CD14-positive monocyte (primary cell): ENCODE measurements at regions not wholly inside any gene's neighbourhood (a gene's known extent, or its start where the extent isn't known, plus 50 kb on each side); places are given as distances from the start of the nearest gene placed in this dataset.

Experiments used
- DNase-seq, 3 donors: peaks; one replicate each; pipeline ENCODE4 v3.0.0-alpha.2; 2011 to 2022
- H2AFZ ChIP-seq: 2 replicates; pipeline ENCODE4 v1.6.0; 2012; ENCODE audit warnings: mild to moderate bottlenecking, low read depth, low read length, inconsistent platforms; ENCODE audit not compliant: insufficient read depth, poor library complexity, severe bottlenecking
- H3K27ac ChIP-seq, 2 donors: 1 replicate in 1 of 2; 2 replicates in 1 of 2; pipeline ENCODE4 v1.5.1; 2012 to 2013; ENCODE audit warnings: low read length in 2 of 2, control low read depth in 1 of 2, inconsistent platforms in 1 of 2, low read depth in 1 of 2, mild to moderate bottlenecking in 1 of 2
- H3K27me3 ChIP-seq, 2 donors: one replicate each; pipeline versions ENCODE4 v1.6.0 to v1.6.1; 2011 to 2013; ENCODE audit warnings: low read length in 2 of 2; ENCODE audit not compliant: control insufficient read depth in 2 of 2, insufficient read depth in 2 of 2
- H3K36me3 ChIP-seq, 2 donors: replicated peaks in 1 of 2; 1 replicate in 1 of 2; 2 replicates in 1 of 2; pipeline versions ENCODE4 v1.5.1 to v1.6.1; 2012 to 2013; ENCODE audit warnings: low read length in 2 of 2, control low read depth in 1 of 2, inconsistent platforms in 1 of 2, mild to moderate bottlenecking in 1 of 2; ENCODE audit not compliant: insufficient read depth in 2 of 2, control insufficient read depth in 1 of 2
- H3K4me1 ChIP-seq, 2 donors: 1 replicate in 1 of 2; 2 replicates in 1 of 2; pipeline versions ENCODE4 v1.5.1 to v1.6.1; 2012 to 2013; ENCODE audit warnings: low read length in 2 of 2, control low read depth in 1 of 2, inconsistent platforms in 1 of 2, mild to moderate bottlenecking in 1 of 2, moderate library complexity in 1 of 2; ENCODE audit not compliant: insufficient read depth in 2 of 2, control insufficient read depth in 1 of 2
- H3K4me2 ChIP-seq: replicated peaks from 2 replicates; pipeline ENCODE3; 2012; ENCODE audit warnings: low read length, moderate library complexity, mild to moderate bottlenecking; ENCODE audit not compliant: poor library complexity, severe bottlenecking; ENCODE audit errors: extremely low read depth
- H3K4me3 ChIP-seq, 3 experiments: fragments of 200-600 bp in 1 of 3; sonication (generic) in 1 of 3; replicated peaks in 1 of 3; 1 replicate in 2 of 3; 2 replicates in 1 of 3; pipeline ENCODE4 v1.5.1; 2011 to 2013; ENCODE audit warnings: low read length in 3 of 3, mild to moderate bottlenecking in 3 of 3, control low read depth in 2 of 3, low read depth in 2 of 3, inconsistent platforms in 1 of 3, moderate library complexity in 1 of 3
- H3K79me2 ChIP-seq: 2 replicates; pipeline ENCODE4 v1.6.0; 2012; ENCODE audit warnings: mild to moderate bottlenecking, control low read depth, inconsistent platforms, low read length, moderate library complexity; ENCODE audit not compliant: insufficient read depth
- H3K9ac ChIP-seq: 2 replicates; pipeline ENCODE4 v1.6.0; 2017; ENCODE audit warnings: low read length, mild to moderate bottlenecking; ENCODE audit not compliant: insufficient read depth, poor library complexity, severe bottlenecking
- H3K9me3 ChIP-seq, 2 donors: replicated peaks in 1 of 2; 1 replicate in 1 of 2; 2 replicates in 1 of 2; pipeline versions ENCODE4 v1.5.1 to v1.6.1; 2012 to 2013; ENCODE audit warnings: low read length in 2 of 2, control low read depth in 1 of 2; ENCODE audit not compliant: control insufficient read depth in 1 of 2, insufficient read depth in 1 of 2
- H4K20me1 ChIP-seq: 2 replicates; pipeline ENCODE4 v1.6.0; 2012; ENCODE audit warnings: mild to moderate bottlenecking, low read length, control low read depth, moderate library complexity; ENCODE audit not compliant: insufficient read depth
- H3K27ac Mint-ChIP-seq, 7 donors: one replicate each; pipeline ENCODE4 v1.8.0; 2020; ENCODE audit warnings: mild to moderate bottlenecking in 7 of 7, mixed read lengths in 7 of 7, moderate library complexity in 6 of 7, inconsistent platforms in 2 of 7
- H3K27me3 Mint-ChIP-seq, 3 donors: one replicate each; pipeline ENCODE4 v1.8.0; 2021 to 2022; ENCODE audit warnings: low read depth in 3 of 3, mild to moderate bottlenecking in 3 of 3, mixed read lengths in 3 of 3, moderate library complexity in 3 of 3, inconsistent platforms in 1 of 3
- H3K36me3 Mint-ChIP-seq, 2 donors: one replicate each; pipeline ENCODE4 v1.8.0; 2020; ENCODE audit warnings: mixed read lengths in 2 of 2, inconsistent platforms in 1 of 2, mild to moderate bottlenecking in 1 of 2
- H3K4me1 Mint-ChIP-seq: one replicate; pipeline ENCODE4 v1.8.0; 2020; ENCODE audit warnings: mild to moderate bottlenecking, mixed read lengths
- H3K4me3 Mint-ChIP-seq, 2 donors: one replicate each; pipeline ENCODE4 v1.8.0; 2020; ENCODE audit warnings: mild to moderate bottlenecking in 2 of 2, mixed read lengths in 2 of 2, moderate library complexity in 1 of 2
- H3K9me3 Mint-ChIP-seq, 7 donors: one replicate each; pipeline ENCODE4 v1.8.0; 2020 to 2022; ENCODE audit warnings: mixed read lengths in 7 of 7, mild to moderate bottlenecking in 6 of 7, moderate library complexity in 6 of 7, inconsistent platforms in 2 of 7
- WGBS: methylation state at CpG from one replicate; pipeline ENCODE4 v1.1.5; 2013; ENCODE audit warnings: missing lambda C conversion rate; ENCODE audit not compliant: insufficient coverage; 5-methylcytosine and 5-hydroxymethylcytosine counted together
- intact Hi-C, 2 donors: fragments of 100-400 bp; cut with micrococcal nuclease; formaldehyde crosslinking; loops; one replicate each; pipeline versions ENCODE4 v1.15.0 to v1.15.1; 2023
- TF ChIP-seq, protein P1 (sequence below): fragments of 200-600 bp; IDR thresholded peaks from one replicate; pipeline ENCODE4 v1.8.0; 2022; ENCODE audit warnings: antibody characterized with exemption, mild to moderate bottlenecking

- H3K27ac Mint-ChIP-seq = peak overlapping the region in 2 of 7 donors; percentile 10 to 24
- TF ChIP-seq, protein P1, sequence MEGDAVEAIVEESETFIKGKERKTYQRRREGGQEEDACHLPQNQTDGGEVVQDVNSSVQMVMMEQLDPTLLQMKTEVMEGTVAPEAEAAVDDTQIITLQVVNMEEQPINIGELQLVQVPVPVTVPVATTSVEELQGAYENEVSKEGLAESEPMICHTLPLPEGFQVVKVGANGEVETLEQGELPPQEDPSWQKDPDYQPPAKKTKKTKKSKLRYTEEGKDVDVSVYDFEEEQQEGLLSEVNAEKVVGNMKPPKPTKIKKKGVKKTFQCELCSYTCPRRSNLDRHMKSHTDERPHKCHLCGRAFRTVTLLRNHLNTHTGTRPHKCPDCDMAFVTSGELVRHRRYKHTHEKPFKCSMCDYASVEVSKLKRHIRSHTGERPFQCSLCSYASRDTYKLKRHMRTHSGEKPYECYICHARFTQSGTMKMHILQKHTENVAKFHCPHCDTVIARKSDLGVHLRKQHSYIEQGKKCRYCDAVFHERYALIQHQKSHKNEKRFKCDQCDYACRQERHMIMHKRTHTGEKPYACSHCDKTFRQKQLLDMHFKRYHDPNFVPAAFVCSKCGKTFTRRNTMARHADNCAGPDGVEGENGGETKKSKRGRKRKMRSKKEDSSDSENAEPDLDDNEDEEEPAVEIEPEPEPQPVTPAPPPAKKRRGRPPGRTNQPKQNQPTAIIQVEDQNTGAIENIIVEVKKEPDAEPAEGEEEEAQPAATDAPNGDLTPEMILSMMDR = no peak
These were observed 119.9 kb downstream of the KLF13 start for GRCh38 chr15:31446546-31446945.

DNA sequence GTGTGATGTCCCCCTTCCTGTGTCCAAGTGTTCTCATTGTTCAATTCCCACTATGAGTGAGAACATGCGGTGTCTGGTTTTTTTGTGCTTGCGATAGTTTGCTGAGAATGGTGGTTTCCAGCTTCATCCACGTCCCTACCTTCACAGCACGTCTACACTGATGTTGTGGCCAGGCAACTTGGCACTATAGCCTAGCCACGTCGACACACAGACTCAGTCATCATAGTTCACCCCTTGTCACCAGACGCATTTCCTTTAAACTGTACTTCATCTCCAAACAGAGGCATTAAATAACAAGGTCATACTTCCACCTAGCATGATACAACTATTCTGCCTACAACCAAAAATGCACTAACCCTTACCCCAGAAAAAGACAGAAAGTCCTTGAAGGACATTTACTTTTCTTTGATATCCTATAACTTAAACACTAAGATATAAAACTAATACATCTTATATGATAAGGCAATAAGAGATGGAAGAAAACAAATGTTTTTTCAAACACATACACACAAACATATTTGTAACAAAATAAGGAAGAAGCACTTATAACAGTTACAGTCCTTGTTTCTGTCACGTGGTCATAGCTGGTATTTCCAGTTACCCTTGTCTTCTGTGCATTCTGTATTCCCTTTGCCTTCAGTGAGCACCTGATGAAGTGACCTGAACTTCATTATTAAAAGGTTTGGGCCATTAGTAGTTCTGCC is 121.4 kb downstream of the KLF13 start:
- no peaks in the 10 kb centered on the region for H3K36me3 ChIP-seq

More at GRCh38 chr15:31446546-31446945, 119.9 kb downstream of the KLF13 start:
- no peak overlapping the region for H3K4me2 ChIP-seq
- peaks cover 31 to 42% of the 10 kb centered on the region in 2 donors for H3K4me1 ChIP-seq
- Mint-ChIP-seq H3K4me3 (no peak overlapping the region), H3K9me3 (peaks cover 0 to 2% (median 0%) of the 10 kb centered on the region in 7 donors), H3K36me3 (no peaks in the 10 kb centered on the region), H3K27me3 (peaks cover 3 to 4% (median 3%) of the 10 kb centered on the region in 3 donors), H3K4me1 (peaks cover 43% of the 10 kb centered on the region)
- DNase-seq = no peak
- H3K9me3 ChIP-seq = no peaks in the 10 kb centered on the region
- no peaks in the 10 kb centered on the region for H4K20me1 ChIP-seq
- no peaks in the 10 kb centered on the region for H3K36me3 ChIP-seq
- no peaks in the 10 kb centered on the region for H3K27me3 ChIP-seq
- no peak overlapping the region for H3K27ac ChIP-seq
- 100% methylated on average over 2 of the region's 7 CpGs for WGBS
- intact Hi-C loops = no loop called here
- no peak overlapping the region for H2AFZ ChIP-seq
- no peaks in the 10 kb centered on the region for H3K79me2 ChIP-seq
- no peak overlapping the region for H3K4me3 ChIP-seq
- no peak overlapping the region for H3K9ac ChIP-seq

More for the DNA sequence above, 121.4 kb downstream of the KLF13 start:
- Mint-ChIP-seq H3K27ac (peak overlapping the region; percentile 63 to 93 (median 89)), H3K4me1 (peaks cover 38% of the 10 kb centered on the region), H3K27me3 (peaks cover 0 to 3% (median 0%) of the 10 kb centered on the region in 3 donors), H3K4me3 (peak overlapping the region in 1 of 2 donors; percentile 18), H3K36me3 (no peaks in the 10 kb centered on the region), H3K9me3 (peaks cover 0 to 2% (median 0%) of the 10 kb centered on the region in 7 donors)
- peak; percentile 67 to 83 (median 78) for DNase-seq
- Histone ChIP-seq H3K27me3 (no peaks in the 10 kb centered on the region), H3K9ac (no peak overlapping the region), H3K79me2 (no peaks in the 10 kb centered on the region), H3K4me1 (peaks cover 29 to 35% of the 10 kb centered on the region in 2 donors), H3K4me2 (peak overlapping the region; percentile 14), H3K27ac (peak overlapping the region; percentile 47 to 68), H3K4me3 (no peak overlapping the region), H3K9me3 (no peaks in the 10 kb centered on the region), H2AFZ (no peak overlapping the region), H4K20me1 (no peaks in the 10 kb centered on the region)
- WGBS = 54% methylated on average over 8 of the region's 8 CpGs
- intact Hi-C loops = no loop called here
- TF ChIP-seq, protein P1 = no peak
